LoVo (cell line): ENCODE measurements at regions not wholly inside any gene's neighbourhood (a gene's known extent, or its start where the extent isn't known, plus 50 kb on each side); places are given as distances from the start of the nearest gene placed in this dataset.

ENCODE experiments used
- DNase-seq: peaks from one replicate; pipeline ENCODE4 v3.0.0-alpha.2; 2016; ENCODE audit warnings: low spot score

DNA sequence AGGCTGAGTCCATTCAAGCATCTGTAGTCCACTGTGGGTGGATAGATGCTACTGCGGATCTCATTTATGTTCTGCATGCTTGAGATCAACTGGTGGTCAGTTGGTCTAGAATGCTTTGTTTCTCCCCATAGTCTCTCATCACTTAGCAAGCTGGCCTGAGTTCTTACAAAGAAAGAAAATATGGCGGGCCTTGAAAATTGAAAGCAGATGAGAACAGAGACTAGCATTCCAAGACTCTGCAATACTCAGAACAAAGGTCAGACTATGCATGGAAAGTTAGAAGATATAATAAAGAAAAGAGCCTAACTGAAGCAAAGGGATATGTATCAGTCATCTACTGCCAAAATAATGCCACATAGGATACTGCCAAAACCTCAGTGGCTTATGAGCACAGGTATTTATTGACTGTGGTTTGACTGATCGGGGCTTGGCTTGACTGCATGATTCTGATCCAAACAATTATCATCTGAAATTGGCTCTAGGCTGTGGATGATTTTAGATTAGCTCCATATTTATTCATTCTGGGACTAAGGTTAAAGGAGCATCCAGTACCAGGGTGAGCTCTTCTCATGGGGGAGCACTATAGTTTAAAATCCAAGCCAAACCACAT, 258.9 kb downstream of the TAF11L14 start:
- DNase-seq: no peak

DNA sequence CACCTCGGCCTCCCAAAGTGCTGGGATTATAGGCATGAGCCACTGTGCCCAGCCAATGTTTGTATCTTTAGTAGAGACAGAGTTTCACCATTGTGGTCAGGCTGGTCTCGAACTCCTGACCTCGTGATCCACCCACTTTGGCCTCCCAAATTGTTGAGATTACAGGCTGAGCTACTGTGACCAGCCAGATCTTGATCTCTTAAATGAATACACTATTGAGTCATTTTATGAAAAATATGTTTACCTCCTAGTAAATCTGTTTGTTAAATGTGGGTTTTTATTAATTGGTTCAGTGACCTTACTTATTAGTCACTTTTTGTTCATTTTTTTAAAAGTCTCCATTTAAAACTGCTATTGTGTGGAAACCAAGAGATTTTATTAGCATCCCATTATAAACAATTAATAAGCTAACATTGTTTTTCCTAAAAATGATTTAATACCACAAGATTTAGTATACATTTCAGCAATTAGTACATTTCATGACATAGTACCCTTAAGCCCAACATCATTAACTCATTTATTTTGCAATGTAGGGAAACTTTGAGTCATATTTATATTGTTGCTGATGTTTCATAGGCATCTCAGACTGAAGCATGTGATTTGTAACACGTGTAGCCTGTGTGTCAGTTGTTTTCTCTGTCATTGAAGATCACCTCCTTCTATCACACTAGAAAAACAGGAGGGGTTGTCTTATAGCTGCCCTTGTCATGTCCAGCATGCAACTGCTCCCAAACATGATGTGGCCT, 261.2 kb downstream of the TAF11L14 start:
- DNase-seq: no peak

DNA sequence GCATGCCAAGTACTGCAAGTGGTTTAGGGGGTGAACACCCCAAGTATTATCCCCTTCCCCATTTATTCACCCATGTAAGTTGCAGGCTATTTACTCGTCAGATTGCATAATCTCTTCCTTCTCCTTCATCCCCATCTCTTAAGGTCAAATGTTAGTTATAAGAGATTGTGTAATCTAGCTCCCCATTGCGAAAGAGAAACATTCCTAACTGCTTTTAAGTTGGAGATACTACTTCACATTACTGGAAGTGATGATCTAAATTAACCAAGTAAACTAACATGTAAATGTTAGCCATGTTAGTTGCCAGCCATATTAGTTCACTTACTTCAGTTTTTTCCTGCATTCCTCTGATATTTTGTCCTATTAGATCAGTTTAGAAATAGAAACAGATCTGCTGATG, 262.3 kb downstream of the TAF11L14 start:
- no peak for DNase-seq

DNA sequence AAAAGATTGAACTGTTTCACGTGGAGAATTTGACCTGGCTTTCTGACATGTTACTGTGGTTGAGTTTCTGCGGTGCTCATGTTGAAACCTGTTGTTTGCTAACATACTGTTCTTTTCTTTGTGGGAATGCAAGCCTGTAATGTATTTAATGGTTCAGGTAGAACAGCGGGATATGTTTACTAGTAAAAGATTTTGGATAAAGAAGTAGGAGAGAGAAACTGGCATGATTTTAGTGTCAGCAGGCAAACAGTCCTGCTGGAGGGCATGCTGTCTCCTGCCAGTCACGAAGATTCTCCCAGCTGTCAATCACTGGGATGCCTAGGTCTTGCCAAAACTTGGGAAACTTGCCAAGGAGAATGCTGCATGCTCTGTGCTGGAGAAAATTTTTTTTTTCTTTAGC, 263.5 kb downstream of the TAF11L14 start:
- no peak for DNase-seq

DNA sequence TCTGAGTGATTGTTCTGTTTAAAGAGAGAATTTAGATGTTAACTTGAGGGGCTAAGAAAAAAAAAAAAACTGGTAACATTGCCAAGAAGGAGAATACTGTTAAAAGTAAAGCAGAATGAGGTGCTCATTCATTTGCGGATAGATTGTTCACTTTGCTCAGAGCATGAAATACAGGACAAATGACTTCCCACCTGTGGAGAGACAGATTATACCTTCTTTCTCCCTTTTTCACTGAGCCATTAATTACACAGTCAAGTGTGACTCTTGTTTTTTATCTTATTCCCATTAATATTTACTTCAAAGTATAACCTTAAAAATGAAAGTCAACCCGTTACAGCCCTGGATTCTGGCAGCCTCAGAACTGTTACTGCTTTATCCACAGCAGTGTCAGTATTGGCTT, 264.5 kb downstream of the TAF11L14 start:
- no peak for DNase-seq

DNA sequence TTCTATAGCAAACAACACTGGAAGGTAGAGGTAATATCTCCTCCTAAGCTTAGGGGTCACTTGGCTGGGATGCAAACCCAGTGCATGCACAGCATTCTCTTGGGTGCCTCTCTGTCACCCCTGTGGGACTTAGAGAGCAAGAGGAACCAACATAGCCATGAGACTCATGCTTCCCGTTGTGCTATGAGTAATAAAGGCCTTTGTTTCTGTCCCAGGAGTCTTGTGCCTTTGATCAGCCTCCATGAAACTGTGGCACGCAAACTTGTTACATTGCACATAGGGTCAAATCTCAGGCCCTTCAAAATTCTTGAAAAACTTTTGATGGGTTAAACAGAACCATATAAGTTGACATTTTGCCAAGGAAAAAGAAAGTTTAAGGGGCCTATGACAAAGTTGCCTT, 272.8 kb downstream of the TAF11L14 start:
- DNase-seq: peak; percentile 17

DNA sequence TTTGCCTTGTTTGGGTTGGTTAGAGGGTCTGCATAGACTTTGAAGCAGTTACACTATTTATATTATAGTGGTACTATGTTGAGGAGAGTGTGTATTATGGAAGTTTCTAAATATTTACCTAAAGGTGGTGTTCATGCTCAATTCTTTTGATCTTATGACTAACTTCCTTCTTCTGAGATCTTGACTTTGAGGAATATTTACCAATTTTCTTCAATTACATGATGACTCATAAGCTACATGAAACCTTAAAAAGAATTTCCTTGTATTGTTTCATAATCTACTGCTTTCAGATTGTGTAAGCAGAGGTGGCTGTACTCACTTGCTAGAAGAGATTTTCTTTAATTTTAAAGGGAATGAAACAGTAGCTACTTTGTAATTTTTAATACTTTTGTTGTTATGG, 276.1 kb downstream of the TAF11L14 start:
- peak; percentile 34 for DNase-seq

DNA sequence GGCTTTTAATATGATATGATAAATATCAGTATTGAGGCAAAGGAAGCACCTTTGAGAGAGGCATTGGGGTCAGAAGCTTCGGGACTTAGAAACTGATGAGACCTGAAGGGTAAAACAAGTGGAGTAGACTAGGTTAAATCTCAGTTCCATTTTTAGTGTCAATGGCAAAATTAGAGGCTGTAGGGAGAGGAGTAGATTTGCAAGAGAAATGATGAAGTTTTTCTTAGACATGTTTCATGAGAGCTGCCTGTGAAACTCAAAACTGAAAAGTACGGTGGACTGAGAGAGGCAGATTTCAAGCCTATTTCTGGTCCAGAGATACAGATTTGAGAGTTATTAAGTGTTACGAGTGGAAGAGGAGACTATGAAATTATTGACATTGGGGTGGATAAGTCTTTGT, 278.5 kb downstream of the TAF11L14 start:
- DNase-seq: no peak

DNA sequence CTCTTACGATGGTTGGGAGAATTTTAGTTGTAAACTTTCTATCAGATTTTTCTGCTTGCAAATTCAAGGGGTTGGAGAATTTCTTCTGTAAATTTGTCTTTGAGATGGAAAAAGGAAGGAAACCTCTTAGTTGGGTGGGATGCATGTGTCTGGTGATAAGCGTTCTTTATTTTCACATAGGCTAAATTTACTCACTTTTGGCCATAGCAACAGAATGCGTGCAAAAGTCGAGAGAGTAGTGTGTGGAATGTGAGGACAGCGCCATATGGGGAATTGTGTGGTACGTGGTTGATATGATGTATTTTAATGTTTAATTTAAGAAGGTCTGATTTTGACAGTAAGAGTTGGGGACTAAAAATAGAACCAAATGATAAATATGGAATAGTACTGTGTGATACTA, 282.2 kb downstream of the TAF11L14 start:
- DNase-seq: no peak

DNA sequence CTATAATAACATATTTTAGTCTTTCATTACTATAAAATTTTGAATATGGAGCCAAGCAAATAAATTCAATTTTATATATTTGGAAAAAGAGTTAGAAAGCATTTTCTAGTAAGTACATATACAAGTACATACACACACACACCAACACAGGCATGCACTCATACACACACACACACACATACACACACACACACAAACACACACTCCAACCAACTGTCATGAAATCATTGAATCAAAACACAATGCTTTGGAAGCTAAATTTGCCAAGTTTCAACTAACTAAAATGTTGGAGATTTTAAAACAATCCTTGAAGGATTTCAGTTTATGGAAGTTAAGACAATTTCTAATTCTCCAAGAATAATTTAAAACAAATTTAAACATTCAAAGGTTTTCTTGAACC, 283.2 kb downstream of the TAF11L14 start:
- no peak for DNase-seq

DNA sequence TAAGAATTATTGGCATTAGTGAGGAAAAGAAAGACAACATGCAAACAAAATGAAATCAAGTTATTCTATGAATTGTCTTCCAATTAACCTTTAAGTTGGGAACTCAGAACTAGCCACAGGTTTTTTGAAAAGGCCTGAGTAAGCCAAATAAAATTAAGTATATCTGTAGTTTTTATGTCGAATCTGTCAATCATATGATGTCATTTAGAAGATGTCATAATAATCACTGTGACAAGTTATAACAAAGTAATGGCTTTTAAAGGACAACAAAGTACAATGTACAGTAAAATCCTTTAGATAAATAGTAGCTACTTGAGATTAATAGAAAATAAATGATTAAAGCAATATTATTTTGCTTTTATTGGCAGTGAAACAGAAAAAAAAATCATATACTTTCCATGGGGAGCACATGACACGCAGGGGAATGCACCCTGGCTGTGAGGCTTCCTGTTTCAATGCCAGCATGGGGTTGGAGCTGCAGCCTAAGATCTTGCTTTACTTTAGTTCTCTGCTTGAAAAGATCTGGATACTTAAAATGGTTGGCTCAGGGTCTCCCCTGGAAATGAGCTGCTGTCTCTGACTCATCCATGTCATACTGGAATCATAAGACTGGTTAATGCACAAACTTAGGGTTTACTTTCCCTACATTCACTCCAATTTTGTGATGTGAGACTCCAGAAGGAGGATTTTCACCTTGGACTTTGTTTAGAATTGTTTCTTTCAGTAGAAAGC, 284.3 kb downstream of the TAF11L14 start:
- DNase-seq: no peak

DNA sequence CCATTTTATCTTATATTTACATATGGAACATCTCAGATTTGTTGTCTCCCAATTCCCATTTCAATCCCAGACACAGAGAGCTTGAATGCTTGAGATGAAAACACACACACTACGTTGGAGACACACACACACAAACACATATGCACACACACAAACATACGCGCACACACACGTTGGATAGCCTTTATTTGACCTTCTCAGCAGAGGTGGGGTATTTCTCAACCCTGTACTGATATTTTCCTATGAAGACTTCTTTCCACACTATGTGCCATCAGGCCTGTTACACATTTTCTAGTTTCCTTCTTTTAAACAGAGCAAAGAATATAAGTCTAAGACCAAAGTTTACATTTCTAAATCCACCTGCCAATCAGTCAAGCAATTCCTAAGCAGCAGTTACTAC, 291.0 kb downstream of the TAF11L14 start:
- DNase-seq: no peak

DNA sequence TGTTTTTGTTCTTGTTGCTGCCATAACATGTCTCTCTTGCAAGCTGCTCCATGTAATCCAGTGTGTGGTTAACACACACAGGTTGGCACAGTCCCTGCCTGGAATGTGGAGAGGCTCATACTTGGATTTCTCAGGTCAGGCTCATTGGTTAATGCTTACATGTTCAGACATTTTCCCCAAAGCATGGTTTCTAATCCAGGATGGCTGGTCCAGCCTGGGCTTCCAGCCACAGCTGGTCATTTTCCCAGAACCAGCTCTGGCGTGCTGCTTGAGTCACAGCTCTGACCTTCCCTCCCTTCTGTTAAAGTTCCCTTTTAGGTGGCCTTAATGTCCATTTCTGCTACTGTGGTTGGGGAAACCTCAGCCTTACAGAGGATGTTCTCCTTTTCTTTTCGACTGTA, 294.3 kb downstream of the TAF11L14 start:
- DNase-seq: no peak

DNA sequence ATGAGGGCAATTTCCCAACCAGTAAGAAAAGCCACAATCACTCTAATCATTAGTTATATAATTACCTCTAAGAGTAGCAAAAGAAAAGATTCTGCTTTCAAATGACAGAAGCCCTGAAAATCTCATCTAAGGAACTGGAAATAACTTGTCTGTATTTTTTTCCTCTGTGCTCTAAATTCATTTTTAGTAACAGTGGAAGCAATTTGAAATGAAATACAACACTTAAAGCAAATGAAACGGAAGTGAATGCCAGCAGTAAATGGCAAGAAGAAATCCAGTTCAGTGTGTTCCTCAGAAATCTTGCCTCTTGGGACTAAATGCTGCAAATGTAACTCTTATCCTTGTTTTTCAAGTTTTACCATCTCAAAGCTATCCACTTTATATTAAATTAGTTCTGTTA, 294.9 kb downstream of the TAF11L14 start:
- no peak for DNase-seq

DNA sequence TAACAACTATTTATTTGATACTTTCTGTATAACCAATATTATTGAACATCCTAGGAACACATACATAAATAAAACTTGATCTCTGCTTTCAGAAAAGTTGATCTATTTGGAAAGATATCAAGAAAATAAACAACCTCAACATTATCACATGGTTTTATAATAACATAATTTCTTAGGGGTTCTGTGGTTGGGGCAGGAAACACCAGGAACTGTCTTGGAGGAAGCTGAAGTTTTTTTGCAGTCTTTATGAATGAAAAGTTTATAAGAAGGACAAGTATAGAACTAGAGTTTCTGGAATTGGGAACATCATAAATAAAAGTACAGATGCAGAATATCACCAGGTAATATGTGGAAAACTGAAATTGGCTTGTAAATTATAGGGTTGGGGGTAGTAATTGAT, 296.1 kb downstream of the TAF11L14 start:
- no peak for DNase-seq

DNA sequence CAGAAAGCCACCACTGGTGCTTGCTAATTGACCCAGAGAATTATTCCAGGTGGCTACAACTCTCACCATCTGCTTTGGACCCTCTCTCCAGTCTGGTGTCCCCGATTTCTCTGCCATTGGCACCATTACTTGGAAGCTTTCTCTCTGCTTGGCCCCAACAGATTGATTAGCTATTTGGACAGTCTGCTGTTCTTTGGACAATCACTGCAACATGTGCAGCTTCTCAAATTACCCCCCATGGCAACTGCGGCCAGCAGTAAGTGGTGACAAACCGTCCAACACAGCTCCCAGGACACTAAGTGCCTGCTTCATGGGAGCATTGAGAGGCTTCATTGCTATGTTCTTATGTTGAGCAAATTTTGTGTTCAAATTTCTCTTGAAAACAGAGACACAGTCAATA, 309.8 kb downstream of the TAF11L14 start:
- DNase-seq: no peak

DNA sequence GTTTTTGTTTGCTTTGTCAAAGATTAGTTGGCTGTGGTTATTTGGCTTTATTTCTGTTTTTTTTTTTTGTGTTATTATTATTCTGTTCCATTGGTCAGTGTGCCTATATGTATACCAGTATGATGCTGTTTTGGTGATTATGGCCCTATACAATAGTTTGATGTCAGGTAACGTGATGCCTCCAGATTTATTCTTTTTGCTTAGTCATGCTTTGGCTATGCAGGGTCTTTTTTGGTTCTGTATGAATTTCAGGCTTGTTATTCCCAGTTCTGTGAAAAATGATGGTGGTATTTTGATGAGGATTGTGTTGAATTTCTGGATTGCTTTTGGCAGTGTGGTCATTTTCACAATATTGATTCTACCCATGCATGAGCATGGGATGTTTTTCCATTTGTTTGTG, 312.8 kb downstream of the TAF11L14 start:
- no peak for DNase-seq

DNA sequence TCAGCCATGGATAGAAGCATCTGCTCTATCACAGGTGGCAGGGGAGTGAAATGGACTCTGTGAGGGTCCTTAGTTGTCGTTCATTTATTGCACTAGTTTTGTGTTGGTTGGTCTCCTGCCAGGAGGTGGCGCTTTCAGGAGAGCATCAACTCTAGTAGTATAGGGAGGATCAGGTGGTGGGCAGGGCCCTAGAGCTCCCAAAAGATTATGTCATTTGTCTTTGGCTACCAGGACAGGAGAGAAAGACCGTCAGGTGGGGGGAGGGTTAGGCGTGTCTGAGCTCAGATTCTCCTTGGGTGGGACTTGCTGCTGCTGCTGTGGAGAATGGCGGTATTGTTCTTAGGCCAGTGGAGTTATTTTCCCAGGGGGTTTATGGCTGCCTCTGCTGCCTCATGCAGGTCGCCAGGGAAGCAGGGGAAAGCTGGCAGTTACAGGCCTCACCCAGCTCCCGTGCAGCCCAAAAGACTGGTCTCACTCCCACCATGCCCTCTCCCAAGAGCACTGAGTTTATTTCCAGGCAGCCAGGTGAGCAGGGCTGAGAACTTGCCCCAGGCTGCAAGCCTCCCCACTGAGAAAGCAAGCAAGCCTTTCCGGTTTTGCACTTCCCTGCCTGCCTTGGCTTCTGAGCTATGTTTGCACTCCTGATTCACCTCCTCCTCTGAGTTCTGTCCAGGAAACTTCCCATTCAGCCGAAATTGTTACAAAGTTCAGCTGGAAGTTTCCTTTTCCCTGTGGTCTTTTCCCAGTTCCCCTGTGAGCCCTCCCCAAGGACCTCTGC, 317.3 kb downstream of the TAF11L14 start:
- DNase-seq: peak; percentile 15

DNA sequence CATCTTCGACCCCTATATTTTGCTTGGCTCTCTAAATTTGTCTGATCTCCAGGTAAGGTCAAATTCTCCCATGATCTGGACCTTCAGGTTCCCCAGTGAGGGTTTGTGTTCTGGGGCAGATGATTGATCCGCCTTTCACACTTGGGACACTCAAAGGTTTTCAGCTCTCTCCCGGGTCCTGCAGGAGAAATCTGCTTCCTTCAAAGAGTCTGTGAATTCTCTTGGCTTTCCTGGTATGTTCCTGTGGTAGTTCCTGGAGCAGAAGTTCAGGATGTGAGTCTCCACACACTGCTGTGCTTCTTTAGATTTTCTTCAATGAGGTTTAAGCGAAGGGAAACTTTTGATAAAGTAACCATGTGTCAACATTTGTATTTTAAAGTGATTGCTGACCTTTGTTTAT, 318.0 kb downstream of the TAF11L14 start:
- no peak for DNase-seq

DNA sequence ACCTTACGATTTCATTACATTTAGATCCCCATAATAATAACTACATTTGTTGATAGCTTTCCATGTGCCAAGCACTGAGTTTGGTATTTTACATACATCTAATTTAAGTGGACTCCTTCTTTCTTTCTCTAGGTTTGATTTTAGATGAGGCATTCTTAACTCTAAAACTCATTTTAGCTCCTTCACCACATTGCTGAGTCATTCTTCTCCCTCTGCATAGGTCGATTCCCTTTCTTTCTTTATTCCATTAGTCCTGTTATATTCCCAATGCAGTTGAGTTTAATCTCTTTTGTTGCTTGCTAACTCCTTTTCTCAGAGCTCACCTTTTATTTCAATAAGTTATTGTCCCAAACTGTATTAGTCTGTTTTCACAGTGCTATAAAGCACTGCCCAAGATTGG, 329.8 kb downstream of the TAF11L14 start:
- no peak for DNase-seq

DNA sequence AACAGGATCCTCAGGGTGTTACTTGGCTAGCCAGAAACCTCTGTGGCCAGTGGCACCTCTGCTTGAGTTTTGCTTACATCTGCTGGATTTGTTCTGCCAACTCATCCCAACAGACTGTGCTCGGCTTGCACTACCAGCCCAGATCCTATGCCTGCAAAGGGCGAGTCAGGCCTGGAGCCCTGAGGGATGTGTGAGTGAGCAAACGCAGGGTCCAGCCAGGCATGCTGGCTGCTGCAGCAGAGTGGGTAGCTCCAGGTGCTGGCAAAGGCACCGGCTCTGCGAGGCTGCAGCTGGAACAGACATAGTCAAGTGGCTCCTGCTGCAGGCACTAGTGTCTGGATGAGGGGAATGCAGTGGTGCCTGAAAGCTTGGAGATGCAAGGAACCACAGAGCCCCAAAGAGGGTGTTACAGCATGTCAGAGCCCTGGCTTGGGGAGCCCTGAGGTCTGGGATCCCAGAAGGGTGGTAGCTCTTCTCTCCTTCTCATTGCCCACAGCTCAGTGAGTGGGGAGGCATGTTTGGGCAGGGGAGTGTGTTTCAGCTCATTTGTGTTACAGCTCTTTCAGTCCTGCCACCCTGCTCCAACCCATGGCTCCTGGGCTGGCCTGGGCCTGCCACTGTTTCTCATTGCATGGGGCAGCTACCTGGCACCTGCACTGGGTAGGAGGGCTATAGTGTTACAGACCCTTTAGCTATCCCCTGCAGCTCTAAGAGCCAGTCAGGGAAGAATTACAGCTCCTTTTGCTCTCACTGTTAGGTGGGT, 332.6 kb downstream of the TAF11L14 start:
- DNase-seq: no peak

DNA sequence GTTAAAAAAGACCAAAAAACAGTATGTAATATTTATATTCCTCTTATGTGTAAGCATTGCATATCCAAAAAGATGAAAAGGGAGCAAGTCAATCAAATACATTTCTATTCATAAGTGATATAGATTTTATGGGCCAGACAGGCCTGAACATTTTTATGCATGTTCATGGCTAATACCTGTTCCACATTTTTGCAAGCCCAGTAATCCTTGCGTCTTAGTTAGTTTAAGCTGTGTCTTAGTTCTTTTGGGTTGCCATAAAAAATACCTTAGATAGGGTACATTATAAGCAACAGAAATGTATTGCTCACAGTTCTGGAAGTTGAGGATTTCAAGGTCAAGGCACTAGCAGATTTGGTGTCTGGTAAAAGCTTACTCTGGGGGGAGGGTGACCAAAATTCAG, 342.1 kb downstream of the TAF11L14 start:
- DNase-seq: no peak
